ENCODE measurements at regions not wholly inside any gene's neighbourhood (a gene's known extent, or its start where the extent isn't known, plus 50 kb on each side); places are given as distances from the start of the nearest gene placed in this dataset.

DNA sequence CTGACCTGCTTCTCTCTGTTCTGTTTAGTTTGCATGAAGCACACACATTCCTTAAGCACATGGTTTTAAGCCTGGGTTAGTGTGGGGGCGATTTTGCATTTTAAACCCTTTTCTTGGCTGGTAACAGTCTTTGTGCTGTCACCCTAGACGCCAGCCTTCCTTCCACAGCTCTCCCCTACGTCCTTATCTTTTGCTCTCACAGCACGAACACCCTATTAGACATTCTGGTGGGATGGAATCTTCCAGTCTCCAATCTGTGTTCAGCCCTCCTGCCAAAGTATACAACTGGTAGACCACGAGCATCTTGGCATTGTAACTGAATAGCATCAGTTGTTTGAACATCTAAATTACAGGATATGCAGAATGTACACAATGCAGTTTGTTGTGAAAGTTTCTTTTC lies 316.9 kb upstream of the IRX2 start:
- Mint-ChIP-seq H3K4me3 (no peak overlapping the region), H3K27ac (no peak overlapping the region), H3K27me3 (ENCODE audit: low read depth, poor library complexity) (peaks cover 15% of the 10 kb centered on the region), H3K4me1 (peaks cover 6% of the 10 kb centered on the region), H3K9me3 (peaks cover 19% of the 10 kb centered on the region), H3K36me3 (ENCODE audit: low read depth) (no peaks in the 10 kb centered on the region)
- DNase-seq: no peak
- no peak for TF ChIP-seq CTCF (IDR thresholded peaks at IDR 0.05)

GRCh38 chr5:3060283-3060682 lies 308.8 kb upstream of the IRX2 start:
- DNase-seq: no peak
- Mint-ChIP-seq H3K27ac (no peak overlapping the region), H3K27me3 (ENCODE audit: low read depth, poor library complexity) (peaks cover 14% of the 10 kb centered on the region), H3K9me3 (peaks cover 19% of the 10 kb centered on the region), H3K4me1 (peaks cover 37% of the 10 kb centered on the region), H3K4me3 (no peak overlapping the region), H3K36me3 (ENCODE audit: low read depth) (no peaks in the 10 kb centered on the region)
- TF ChIP-seq CTCF (IDR thresholded peaks at IDR 0.05): no peak

DNA sequence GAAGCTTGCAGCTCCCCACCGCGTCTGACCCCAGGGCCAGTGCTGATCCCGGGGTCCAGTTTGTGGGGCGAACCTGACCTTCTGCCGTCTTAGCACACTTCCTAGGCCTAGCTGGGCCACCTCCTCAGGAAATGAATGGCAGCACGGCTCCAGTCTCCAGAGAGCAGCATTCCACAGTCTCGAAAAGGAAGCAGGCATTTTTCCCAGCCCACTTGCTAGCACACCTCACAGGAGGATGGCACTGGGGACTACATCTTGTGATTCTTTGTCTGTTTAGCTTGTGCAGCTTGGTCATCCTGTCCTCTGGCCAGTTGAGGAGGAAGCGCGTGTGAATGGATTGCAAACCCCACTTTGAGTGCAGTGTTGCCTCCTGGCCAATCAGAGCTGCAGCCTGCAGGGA lies 308.0 kb upstream of the IRX2 start:
- Mint-ChIP-seq H3K27ac (no peak overlapping the region), H3K4me1 (peaks cover 37% of the 10 kb centered on the region), H3K27me3 (ENCODE audit: low read depth, poor library complexity) (peaks cover 14% of the 10 kb centered on the region), H3K9me3 (peaks cover 19% of the 10 kb centered on the region), H3K4me3 (no peak overlapping the region), H3K36me3 (ENCODE audit: low read depth) (no peaks in the 10 kb centered on the region)
- no peak for DNase-seq
- TF ChIP-seq CTCF (IDR thresholded peaks at IDR 0.05): no peak

- no peak for TF ChIP-seq CTCF (IDR thresholded peaks at IDR 0.05)
- H3K4me3 Mint-ChIP-seq: no peak overlapping the region
Observed at GRCh38 chr5:3058942-3059341, 307.5 kb upstream of the IRX2 start.

GRCh38 chr5:3056866-3057265 lies 305.4 kb upstream of the IRX2 start:
- H3K4me1 Mint-ChIP-seq: peaks cover 37% of the 10 kb centered on the region
- no peak overlapping the region for H3K4me3 Mint-ChIP-seq
- peaks cover 14% of the 10 kb centered on the region for H3K27me3 Mint-ChIP-seq (ENCODE audit: low read depth, poor library complexity)

More at GRCh38 chr5:3058942-3059341, 307.5 kb upstream of the IRX2 start:
- DNase-seq: no peak
- peaks cover 19% of the 10 kb centered on the region for H3K9me3 Mint-ChIP-seq
- peaks cover 14% of the 10 kb centered on the region for H3K27me3 Mint-ChIP-seq (ENCODE audit: low read depth, poor library complexity)
- H3K27ac Mint-ChIP-seq: no peak overlapping the region
- peaks cover 37% of the 10 kb centered on the region for H3K4me1 Mint-ChIP-seq
- H3K36me3 Mint-ChIP-seq (ENCODE audit: low read depth): no peaks in the 10 kb centered on the region

More at GRCh38 chr5:3056866-3057265, 305.4 kb upstream of the IRX2 start:
- TF ChIP-seq CTCF (IDR thresholded peaks at IDR 0.05): no peak
- Mint-ChIP-seq H3K27ac (peak overlapping the region; percentile 71), H3K36me3 (ENCODE audit: low read depth) (no peaks in the 10 kb centered on the region), H3K9me3 (peaks cover 19% of the 10 kb centered on the region)
- no peak for DNase-seq
